ENCODE measurements at regions not wholly inside any gene's neighbourhood (a gene's known extent, or its start where the extent isn't known, plus 50 kb on each side); places are given as distances from the start of the nearest gene placed in this dataset.
A peak's percentile ranks its signal among the peaks of the same experiment; 100 is the strongest.
"Not testable (repeated sequence)": the region's sequence is repeated elsewhere in the genome, so short reads cannot be mapped to it uniquely, and the experiment has no call there.

DNA sequence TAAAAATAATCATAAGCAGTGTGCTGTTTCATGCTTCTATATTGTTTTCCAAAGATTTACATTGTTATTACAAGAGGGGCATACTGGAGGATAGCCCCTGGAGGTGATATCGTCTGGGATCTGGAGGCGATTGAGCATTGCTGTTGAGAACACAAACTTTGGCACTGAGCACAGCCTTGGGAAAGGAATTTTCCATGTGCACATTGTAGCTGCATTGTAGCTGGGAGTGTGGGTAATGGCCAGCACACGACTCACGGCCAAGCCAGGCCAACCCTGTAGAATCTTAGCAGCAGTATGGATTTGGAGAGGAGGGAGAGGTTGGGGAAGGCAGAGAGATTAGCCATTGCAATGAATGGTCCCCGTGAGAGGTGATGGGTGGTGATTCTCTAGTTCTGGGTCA is 121.9 kb downstream of the SMIM20 start:
- FAIRE-seq (no peak), DNase-seq (ENCODE audit: low spot score in 2 of 2) (no peak)

DNA sequence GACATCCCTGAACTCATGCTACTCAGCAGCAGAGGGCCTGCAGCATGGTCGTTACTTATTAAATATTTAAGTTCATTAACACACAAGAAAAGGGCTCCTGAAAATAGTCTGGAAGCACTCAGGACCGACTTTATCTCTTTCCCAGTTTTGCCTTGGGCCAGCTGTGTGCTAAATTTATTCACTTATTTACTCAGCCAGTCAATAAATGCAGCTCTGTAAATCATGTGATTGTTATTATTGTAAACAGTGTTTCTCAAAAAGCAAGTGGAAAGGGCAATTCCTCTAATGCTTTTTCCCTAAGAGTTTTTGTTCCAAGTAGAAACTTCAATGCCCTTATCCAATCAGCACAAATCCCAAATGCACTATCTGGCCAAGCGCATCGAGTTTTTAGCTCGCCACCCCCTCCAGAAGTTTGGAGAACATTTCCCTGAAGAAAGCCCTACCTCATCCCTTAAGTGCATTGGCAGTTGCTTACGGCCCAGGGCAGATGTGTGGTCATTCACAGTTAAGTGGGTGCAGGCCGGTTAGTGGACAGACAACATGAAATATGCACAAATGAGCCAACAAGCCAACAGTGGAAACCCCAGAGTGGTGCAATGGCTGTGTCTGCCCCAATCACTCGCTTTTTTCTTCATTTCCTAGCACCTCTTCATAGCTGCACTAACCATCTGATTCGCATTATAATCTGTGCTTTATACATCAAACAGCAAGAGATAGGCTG is 125.8 kb downstream of the SMIM20 start:
- DNase-seq (ENCODE audit: low spot score in 2 of 2) = no peak
- no peak for FAIRE-seq

DNA sequence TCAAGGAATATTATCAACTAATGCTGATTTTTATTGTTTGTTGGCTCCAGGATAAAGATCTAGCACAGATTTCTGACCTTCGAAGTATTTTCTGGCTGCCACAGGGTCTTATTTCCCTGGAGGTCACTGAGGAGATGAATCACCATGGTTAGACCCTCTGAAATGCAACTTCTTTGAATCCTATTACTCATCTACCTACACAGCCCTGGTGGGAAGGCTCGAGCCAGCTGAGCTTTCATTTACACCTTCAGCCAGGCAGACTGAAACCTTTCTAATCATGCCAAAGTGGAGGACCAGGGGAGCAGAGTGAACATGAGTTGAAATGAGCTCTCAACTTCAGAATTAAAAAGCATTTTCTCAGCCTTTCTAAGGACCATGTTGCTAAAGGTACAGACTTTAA is 130.5 kb downstream of the SMIM20 start:
- no peak for FAIRE-seq
- no peak for DNase-seq (ENCODE audit: low spot score in 2 of 2)

DNA sequence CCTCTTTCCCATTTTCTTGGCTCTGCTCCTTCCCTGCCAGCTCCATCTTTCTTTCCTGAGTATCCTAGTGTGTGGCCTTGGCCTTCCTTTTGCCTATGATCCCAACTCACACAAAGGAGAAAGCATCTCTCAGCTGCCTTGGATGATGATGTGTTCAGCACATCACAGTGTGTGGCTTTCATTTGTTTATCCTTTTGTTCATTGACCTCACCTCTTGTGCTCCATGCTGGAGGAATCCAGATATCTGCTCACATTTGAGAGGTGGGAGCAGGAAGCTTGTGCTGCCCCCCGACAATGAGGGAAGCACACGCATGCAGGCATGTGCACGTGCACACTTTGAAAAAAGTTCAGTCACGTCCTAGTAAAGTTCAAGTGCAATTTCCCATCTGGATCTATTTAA is 131.0 kb downstream of the SMIM20 start:
- no peak for FAIRE-seq
- no peak for DNase-seq (ENCODE audit: low spot score in 2 of 2)

DNA sequence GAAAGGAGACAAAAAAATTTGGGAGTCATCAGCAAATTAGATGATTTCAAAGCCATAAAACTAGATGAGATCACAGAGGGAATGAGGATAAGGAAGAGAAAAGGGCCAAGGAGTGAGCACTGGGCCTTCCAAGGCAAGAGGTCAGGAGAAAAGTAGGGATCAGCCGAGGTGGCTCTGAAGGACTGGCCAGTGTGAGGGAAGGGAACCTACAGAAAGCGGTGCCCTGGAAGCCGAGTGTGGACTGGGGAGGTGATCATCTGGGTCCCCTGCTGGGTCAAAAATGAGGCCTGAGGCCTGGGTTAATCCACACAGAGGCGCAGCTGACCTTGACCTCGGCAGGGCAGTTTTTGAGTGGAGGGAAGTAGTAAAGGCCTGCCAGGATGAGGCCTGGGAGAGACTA is 133.8 kb downstream of the SMIM20 start:
- DNase-seq (ENCODE audit: low spot score in 2 of 2) (no peak), FAIRE-seq (no peak)

DNA sequence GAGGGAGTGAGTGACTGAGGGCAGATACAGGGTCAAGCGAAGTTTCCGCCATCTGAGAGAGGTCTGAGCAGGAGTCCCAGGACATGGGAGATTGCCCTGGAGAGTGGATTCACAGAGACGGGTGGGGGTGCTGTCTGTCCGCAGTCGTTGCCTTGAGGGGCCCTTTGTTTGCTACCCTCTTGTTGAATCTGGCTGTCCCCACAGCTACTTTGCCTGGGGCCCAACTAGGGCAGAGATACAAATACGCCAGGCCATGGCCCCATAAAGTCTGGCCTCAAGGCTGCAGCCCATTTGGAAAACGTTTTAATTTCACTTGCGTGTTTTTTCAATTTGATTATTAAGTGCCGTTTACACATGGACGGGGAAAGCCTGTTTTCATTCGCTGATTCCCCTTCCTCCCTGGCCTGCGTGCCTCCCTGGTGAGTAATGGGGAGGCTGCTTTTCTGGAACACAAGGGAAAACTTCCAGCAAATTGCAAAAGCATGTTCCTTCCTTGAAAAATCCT is 134.4 kb downstream of the SMIM20 start:
- DNase-seq (ENCODE audit: low spot score in 2 of 2) (no peak), FAIRE-seq (no peak)

DNA sequence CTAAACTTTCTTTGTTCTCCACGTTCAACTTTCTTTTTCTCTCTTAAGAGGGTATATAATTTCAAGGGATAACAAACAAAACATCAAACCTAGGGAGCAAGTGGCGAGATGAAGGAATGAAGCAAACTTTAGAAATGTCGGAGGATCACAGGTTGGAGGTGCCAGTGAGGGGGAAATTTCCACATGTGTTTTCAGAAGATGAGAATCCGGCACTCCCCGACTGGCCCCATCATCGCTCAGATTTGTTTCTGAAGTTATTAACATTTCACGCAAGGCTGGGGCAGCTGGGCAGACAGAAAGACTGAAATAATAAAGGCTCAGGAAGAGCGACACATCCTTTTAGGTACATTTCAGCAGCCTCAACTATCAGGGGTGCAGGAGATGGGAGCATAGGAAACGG is 134.9 kb downstream of the SMIM20 start:
- no peak for DNase-seq (ENCODE audit: low spot score in 2 of 2)
- FAIRE-seq = no peak

DNA sequence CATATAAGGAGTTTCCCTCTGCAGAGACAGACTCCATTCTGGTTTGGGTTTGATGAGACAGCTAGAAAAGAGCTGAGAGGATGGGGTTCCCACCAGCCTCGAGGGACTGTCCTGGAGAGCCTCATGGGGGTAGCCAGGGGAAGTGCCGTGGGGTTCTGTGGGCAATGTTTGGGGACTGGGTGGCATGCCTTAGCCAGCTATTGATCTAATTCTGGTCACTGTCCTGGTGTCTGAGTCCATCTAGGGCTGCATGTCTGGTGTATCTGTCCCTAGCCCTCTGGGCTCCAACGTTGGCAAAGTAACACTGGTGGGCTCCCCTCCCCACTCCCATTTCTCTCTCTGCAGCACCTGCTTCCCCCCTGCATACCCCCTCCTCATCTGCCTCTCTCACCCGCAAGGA is 135.4 kb downstream of the SMIM20 start:
- no peak for DNase-seq (ENCODE audit: low spot score in 2 of 2)
- no peak for FAIRE-seq

DNA sequence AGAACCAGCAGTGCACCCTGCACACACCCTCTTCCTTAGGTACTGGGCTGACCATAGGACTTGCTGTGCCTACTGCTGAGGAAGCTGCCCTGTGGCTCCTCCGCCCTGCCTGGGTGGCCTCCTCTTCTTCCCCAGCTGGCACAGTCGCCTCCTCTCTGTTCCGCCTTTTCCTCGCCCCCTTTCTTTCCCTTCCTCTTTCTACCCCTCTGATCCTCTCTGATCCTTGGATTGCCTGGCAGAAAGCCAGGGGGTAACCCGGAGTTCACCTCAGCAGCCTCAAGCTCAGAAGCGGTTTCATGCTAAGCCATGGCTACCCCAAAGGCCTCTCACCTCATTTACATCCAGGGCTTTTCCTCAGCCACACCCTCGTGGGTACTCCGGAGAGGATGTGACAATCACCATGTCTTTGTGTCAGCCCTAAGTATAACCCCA is 136.2 kb downstream of the SMIM20 start:
- DNase-seq (ENCODE audit: low spot score in 2 of 2) (peak in 1 of 2 donors; percentile 16), FAIRE-seq (no peak)

DNA sequence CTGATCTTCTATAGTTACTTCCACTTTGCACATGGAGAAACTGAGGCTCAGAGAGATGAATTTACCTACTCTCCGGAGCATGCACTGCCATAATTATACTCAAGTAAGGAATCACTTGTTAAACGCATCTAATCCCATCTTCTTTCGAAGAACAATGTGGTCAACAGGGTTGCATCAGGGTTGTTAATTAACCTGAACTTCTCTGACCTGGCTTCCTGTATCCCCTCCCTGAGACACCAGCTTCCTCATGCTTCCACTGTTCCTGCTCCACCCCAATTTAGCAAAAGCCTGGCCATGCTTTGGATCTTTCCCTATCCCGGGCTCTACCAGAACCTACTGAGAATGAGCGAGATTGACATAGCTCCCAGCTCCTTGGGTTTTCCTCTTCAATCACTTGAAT is 136.7 kb downstream of the SMIM20 start:
- no peak for FAIRE-seq
- DNase-seq (ENCODE audit: low spot score in 2 of 2) = no peak

DNA sequence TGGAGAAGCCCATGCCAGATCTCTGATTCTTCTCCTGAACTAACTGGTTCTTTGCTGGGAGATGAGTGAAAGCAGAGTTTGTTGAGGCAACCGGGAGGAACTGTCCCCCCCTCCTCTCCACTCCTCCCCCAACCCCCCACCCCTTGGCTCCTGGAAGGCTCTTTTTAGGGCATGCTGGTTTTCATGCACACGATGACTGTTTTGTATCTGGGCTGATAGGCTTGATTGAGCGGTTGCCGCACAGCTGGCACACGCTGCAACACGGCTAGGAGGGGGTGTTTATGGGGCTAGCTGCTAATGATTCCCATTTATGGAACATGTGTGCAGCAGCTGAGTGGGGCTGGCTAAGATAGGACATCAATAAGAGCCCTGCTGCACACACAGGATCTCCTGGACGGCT is 137.2 kb downstream of the SMIM20 start:
- DNase-seq (ENCODE audit: low spot score in 2 of 2) (no peak), FAIRE-seq (no peak)

DNA sequence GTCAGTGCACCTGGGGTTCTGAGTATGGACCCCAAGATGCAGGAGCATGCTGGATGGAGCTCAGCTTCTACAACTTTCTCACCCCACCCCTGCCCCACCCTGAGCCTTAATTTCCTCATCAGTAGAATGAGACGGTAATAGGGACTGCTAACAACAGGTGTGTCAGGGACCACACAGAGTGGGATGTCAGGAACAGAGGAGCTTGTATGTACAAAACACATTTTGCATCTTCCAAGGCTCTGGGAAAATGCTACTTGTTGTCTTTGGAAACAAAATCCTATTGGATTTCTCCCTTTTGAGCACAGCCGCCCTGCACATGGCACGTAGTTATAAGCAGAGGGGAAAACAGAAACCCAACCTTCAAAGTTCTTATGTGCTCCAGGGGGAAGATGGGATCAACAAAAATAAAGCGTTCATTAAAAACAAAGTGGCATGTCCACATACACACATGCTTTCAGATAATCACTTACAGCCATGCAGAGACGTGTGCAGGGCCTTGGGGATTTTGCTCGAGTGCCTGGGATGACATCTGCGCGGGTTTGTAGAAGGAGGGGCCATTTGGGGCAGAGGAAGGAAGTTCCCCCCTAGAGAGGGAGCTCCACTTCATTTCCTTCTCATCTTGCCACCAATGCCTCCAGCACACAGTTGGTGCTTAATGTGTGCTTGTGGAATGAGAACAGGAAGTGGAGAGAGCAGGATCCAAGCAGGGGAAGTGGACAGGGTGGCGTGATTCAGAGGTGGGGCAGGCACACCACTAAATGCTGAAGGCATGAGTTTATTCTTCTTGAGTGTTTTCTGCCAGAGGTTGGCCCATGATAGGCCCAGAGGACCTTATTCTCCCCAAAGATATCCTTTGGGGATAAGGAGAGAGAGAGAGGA is 138.9 kb downstream of the SMIM20 start:
- FAIRE-seq (no peak), DNase-seq (ENCODE audit: low spot score in 2 of 2) (no peak)

DNA sequence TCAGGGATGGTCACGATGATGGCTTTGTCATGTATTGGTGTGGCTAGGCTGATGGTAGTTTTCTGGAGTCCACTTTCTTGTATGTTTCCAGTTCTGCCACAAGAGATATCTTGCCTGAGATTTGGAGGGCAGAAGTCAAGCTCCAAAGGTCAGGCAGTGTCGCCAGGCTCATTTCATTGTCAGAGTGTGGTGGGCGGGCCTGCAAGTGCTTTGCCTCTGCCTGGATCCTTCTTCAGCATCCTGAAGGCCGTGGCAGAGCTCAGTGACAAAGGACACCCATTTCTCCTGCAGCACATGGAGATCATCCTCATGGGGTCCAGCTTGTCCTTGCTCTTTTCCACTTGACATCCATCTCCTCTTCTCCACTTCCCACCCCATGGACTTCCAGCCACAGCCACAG is 139.7 kb downstream of the SMIM20 start:
- FAIRE-seq = no peak
- DNase-seq (ENCODE audit: low spot score in 2 of 2) = no peak

DNA sequence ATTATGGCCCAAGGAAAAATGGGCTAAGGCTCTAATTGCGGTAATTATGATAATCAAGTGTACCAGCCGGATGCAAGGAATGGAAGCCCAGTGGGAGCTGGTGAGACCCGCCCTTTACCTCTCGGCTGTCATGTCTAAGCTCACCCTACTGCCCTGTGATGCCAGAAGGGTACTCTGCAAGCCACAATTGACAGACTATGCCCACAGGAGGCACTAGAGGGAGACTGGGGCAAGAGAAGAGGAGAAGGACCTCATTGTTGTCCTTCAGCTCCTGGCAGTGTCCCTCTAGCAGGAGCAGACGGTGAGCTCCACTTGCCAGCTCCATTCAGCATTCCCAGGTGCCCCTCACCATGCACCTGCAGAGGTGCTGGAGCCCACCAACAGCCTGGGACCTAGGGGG is 141.8 kb downstream of the SMIM20 start:
- no peak for DNase-seq (ENCODE audit: low spot score in 2 of 2)
- FAIRE-seq = no peak

DNA sequence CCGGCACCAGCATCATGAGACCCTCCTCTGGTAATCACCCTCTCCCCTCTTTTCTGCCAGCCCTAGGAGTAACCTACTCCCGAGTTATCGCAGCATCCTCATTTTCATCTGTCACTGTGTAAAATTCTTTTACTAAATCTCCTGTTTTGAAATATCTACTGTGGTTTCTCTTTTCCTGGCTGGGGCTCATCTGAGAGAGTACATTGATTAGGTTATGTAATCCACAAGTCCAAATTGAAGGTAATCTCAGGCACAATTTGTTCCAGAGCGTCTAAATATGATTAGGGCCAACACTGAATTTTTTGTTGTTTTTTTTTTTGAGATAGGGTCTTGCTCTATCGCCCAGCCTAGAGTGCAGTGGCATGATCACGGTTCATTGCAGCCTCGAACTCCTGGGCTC is 142.4 kb downstream of the SMIM20 start:
- FAIRE-seq (no peak), DNase-seq (ENCODE audit: low spot score in 2 of 2) (no peak)

DNA sequence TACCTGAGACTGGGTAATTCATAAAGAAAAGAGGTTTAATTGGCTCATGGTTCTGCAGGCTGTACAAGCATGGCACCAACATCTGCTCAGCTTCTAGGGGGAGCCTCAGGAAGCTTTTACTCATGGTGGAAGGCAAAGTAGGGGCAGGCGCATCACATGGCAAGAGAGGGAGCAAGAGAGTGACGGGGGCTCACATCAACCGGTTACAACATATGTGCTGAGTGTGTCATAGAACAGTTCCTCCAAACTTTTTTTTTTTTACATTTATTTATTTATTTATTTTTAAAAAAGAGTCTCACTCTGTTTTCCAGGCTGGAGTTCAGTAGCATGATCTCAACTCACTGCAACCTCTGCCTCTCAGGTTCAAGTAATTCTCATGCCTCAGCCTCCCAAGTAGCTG is 143.8 kb downstream of the SMIM20 start:
- not testable (repeated sequence) for DNase-seq (ENCODE audit: low spot score in 2 of 2); FAIRE-seq

DNA sequence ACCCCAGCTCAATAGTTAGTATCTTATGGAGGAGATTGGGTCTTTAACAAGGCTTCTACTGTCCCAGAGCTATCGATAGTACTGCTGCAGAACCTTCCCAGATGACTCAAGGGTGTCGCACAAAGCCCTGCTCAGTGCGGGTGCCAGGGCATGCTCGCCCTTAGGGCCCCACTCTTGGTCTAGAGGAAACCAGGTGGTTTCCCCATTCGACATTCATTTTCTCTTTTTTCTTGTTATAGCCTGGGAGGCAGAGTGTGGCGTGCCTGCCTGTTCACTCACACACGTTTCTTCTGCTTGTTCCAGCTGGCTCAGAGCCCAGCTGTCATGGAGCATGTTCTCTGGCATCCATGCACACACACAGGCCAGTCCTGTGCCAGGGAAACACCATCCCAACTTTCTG is 144.5 kb downstream of the SMIM20 start:
- DNase-seq (ENCODE audit: low spot score in 2 of 2) (peak in 1 of 2 donors; percentile 24), FAIRE-seq (no peak)

DNA sequence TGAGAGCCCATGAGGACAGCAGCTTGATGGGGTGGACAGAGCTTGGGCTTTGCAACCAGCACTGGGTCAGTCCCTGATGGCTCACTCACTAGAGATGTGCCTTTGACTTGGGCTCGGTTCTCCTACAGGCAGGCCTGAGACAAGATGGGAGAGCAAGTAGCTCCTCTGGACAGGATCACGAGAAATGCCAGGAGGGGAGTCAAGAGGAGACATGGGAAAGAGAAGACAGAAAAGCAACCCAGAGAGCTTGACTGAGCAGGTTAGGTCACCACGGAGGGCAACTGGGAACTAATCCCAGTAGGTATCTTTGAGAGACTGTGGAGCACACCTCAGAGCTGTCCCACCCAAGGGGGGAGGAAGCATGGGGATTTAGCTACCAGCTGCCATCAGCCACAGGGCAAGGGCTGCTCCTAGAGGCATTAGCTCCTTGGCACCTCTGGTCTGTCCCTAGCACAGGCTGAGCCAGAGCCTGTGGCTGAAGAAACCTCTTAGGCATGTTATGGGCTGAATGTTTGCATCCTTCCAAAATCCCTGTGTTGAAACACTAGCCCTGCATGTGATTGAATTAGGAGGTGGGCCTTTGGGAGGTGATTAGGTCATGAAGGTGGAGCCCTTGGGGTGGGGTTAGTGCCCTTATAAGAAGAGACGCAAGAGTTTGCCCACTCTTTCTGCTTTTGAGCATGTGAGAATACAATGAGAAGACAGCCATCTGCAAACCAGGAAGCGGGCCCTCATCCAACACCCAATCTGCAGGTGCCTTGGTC is 145.6 kb downstream of the SMIM20 start:
- DNase-seq (ENCODE audit: low spot score in 2 of 2) (no peak), FAIRE-seq (no peak)

DNA sequence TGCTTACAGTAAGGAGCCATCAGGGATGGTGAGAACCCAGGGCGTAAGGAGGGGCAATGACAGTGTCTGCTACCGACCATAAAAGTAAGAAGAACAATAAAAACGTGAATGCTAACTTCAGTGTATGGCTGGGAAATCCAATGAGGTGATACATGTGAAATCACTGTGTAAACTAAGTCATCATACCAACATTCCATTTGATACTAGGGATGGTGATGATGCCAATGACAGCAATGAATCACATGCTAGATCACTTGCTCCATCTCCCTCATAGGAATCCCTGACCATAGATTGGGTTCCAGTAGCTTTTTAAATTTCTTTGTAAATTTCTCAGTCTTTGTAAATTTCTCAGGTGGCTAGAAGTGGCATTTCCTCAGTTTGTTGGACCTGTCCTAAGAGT is 146.3 kb downstream of the SMIM20 start:
- no peak for FAIRE-seq
- DNase-seq (ENCODE audit: low spot score in 2 of 2) = no peak

DNA sequence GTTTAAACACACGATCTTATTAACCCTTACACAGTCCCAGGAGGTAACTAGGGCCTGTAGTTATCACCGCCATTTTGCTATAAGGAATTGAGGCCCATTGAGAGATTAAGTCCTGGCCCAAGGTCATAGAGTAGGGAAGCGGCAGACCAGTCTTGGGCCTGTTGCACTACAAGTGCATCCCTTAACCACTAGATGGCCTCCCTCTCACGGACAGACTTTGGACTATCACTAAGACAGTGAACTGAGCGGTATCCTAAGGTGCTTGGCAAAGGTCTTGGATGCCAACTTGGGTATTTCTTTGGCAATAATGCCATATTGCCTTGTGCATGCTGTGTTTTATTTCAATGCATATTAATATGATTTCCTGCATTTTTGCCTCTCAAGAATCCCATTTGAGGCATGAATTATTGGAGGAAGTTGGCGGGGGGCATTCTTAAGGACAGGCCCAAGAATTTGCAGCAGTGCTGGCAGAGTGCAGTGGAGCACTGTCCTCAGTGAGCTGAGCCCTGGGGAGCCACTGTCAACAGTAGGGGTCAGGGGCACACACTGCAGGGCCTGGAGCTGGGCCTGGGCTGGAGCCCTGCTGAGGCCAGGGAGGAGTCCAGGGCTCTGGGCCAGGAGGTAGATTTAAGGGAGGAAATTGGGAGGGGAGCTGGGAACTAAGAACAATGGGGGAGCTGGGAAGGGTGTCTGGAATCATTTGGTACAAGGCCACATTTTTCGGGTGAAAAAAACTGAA is 147.4 kb downstream of the SMIM20 start:
- no peak for FAIRE-seq

More for the DNA sequence above, 147.4 kb downstream of the SMIM20 start:
- no peak for DNase-seq (ENCODE audit: low spot score in 2 of 2)
